NCI-H2171 treated with DMSO at 0.1 percent for 48 hours (cell line): ENCODE measurements at regions not wholly inside any gene's neighbourhood (a gene's known extent, or its start where the extent isn't known, plus 50 kb on each side); places are given as distances from the start of the nearest gene placed in this dataset.
"Not testable (repeated sequence)": the region's sequence is repeated elsewhere in the genome, so short reads cannot be mapped to it uniquely, and the experiment has no call there.

Experiments
- DNase-seq: peaks from one replicate; lab custom pipeline; 2025; lab: John Stamatoyannopoulos, UW

DNA sequence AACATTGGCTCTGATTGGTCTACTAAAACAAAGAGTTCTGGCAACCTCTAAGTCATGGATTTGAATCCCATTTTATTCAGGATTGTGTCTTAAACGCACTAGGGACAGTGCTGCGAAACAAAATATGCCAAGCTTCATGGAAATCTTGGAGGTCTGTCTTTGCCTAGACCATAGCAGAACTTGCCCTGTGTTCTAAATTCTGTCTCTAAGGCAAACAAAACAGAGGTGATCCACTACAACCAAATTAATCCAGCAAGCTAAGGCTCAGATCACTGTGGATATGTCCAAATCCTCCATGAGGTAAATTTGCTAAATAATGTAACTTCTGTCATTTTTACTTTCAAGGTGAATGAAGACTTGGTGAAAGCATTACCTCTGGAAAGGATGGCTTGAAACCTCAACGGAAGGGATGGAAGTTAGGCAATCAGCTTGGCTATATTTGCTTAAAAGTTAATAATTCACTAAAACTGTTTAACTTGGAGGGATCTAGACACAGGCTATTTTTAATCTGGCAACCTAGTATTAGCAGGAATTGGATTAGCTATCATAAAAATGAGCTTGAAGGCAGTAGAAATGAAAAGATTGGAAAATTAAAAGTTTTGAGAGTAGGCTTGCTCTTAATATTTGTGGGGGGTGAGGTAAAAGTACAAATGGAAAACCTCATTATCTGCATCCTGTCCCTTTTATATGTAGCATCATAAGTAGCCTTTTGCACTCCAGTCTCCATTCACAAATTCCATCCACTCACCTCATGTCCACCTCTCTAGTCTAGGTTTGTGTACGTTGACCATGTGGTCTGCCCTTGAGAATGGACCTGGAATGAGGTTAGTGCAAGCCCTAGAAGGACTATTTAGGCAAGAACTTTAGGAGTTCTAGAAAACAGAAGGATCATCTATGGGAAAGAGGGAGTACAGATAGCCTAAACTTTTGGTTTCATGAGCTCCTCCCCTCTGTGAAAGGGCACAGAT, 176.2 kb downstream of the SMC2 start:
- DNase-seq, result no peak

- DNase-seq, result no peak
These were observed 182.7 kb downstream of the SMC2 start for GRCh38 chr9:104276709-104277245.

- no peak for DNase-seq
These were observed 184.9 kb downstream of the SMC2 start for GRCh38 chr9:104278929-104279496.

GRCh38 chr9:104279535-104280177, 185.5 kb downstream of the SMC2 start:
- no peak for DNase-seq

DNA sequence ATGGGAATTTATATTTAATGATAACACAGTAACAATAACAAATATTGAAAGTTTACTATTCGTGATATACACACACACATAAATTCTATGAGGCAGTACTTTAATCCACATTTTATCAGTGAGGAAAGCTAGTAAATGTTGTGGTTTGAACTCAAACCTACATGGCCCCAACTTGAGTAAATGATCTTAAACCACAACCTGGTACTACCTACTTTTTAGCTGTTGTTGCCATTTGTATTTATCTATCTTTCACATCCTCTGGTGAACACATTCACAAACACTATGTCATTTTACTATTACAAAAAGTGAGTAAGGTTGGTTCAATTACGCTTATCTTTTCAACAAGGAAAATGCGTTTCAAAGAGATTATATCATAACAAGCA, 186.1 kb downstream of the SMC2 start:
- DNase-seq, result no peak

DNA sequence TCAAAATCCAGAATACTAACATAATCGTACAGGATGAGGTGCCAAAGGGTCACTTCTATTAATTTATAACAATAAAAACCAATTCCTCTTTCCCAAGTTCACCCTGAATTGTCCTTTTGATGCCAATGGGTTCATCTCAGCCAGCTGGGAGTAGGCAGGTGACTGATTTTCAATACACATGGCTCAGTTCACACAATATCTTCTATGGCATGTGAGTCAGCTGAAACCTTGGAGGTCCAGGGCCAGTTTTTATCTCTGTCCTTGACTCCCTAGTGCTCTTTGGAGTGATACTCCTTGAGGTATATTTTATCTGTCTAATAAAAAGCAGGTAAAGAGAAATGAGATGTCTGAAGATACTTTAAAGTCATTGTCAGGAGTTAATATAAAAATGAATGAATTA, 186.6 kb downstream of the SMC2 start:
- DNase-seq, result no peak

- DNase-seq, result no peak
These were observed 192.1 kb downstream of the SMC2 start for GRCh38 chr9:104286187-104286586.

GRCh38 chr9:104286799-104287198, 192.7 kb downstream of the SMC2 start:
- DNase-seq, result no peak

- no peak for DNase-seq
These were observed 193.3 kb downstream of the SMC2 start for GRCh38 chr9:104287253-104287878.

GRCh38 chr9:104293877-104294276, 199.8 kb downstream of the SMC2 start:
- no peak for DNase-seq

DNA sequence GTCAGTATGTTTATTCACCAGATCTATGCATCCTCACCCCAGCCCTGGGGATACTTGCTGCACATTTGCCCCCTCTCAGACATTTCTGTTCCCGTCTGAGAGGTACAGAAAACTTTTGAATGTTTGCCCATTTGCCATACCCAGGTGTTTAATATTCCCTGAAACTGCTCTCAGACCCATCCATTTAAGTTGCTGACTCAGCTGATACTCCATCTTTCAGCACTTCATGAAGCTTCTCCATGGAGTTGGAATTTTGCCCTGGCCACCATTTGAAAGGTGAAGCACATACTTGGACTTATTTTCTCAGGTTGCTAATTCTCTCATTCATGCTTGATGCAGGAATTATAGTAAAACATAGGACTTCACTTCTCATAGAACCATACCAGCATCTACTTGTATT, 203.9 kb upstream of the OR13F1 start:
- no peak for DNase-seq

- peak; percentile 67 for DNase-seq
These were observed 202.3 kb upstream of the OR13F1 start for GRCh38 chr9:104301755-104302154.

- DNase-seq, result no peak
These were observed 201.3 kb upstream of the OR13F1 start for GRCh38 chr9:104302775-104303174.

- DNase-seq, result no peak
These were observed 199.1 kb upstream of the OR13F1 start for GRCh38 chr9:104304925-104305324.

- DNase-seq, result peak; percentile 30
These were observed 190.5 kb upstream of the OR13F1 start for GRCh38 chr9:104313396-104314110.

DNA sequence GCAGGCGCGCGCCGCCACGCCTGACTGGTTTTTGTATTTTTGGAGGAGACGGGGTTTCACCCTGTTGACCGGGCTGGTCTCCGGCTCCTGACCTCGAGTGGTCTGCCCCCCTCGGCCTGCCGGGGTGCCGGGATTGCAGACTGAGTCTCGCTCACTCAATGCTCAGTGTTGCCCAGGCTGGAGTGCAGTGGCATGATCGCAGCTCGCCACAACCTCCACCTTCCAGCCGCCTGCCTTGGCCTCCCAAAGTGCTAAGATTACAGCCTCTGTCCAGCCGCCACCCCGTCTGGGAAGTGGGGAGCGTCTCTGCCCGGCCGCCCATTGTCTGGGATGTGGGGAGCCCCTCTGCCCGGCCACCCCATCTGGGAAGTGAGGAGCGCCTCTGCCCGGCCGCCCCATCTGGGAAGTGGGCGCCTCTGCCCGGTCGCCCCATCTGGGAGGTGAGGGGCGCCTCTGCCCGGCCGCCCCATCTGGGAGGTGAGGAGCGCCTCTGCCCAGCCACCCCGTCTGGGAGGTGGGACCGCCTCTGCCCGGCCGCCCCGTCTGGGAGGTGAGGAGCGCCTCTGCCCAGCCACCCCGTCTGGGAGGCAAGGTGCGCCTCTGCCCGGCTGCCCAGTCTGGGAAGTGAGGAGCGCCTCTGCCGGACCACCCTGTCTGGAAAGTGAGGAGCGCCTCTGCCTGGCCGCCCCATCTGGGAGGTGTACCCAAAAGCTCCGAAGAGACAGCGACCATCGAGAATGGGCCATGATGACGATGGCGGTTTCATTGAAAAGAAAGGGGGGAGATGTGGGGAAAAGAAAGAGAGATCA, 187.7 kb upstream of the OR13F1 start:
- not testable (repeated sequence) for DNase-seq

DNA sequence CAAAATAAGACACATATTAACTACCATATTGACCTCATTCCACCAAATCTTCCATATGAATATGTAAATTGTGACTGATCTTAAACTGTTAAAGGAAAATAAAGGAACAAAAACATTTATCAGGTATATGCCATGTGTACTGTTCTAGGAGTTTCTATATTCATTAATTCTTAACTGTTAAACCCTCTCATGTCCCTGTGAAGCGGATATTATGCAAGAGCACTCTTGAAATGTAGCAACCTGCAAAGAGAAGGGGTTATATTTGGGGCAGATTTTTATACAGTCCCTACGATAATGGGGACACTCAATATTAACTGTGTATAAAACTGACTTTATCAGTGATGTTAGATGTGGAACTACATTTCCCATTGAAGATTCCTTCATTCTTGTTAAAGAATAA, 184.9 kb upstream of the OR13F1 start:
- DNase-seq, result no peak

GRCh38 chr9:104319685-104320084, 184.4 kb upstream of the OR13F1 start:
- peak; percentile 93 for DNase-seq

GRCh38 chr9:104322596-104322995, 181.5 kb upstream of the OR13F1 start:
- DNase-seq, result no peak

DNA sequence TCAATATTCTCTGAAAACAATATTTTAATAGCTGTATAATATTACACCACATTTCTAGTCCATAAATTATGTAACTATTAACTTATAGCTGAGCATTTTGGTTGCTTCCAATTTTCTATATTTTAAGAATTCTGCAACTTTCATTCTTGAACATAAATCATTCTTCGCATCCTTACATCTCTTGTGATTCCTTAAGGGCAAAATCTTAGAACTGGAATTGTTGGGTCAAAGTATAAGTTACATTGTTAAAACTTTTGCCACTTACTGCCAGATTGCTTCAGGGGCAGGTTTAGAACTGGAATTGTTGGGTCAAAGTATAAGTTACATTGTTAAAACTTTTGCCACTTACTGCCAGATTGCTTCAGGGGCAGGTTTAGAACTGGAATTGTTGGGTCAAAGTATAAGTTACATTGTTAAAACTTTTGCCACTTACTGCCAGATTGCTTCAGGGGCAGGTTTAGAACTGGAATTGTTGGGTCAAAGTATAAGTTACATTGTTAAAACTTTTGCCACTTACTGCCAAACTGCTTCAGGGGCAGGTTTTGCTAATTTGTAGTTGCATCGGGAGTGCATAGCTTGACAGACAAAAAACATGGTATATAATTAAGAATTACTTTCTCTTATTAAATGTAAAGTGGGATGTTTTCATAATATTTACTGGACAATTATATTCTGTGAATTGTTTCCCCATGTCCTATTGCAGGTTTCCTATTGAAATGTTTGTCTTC, 179.9 kb upstream of the OR13F1 start:
- not testable (repeated sequence) for DNase-seq
